Astrocyte (in vitro differentiated cells and primary cell): ENCODE measurements at regions not wholly inside any gene's neighbourhood (a gene's known extent, or its start where the extent isn't known, plus 50 kb on each side); places are given as distances from the start of the nearest gene placed in this dataset.
A peak's percentile ranks its signal among the peaks of the same experiment; 100 is the strongest.

ENCODE experiments used
- DNase-seq: peaks from one replicate; pipeline ENCODE4 v3.0.0-alpha.2; 2010; ENCODE audit warnings: low read depth
- FAIRE-seq: peaks from 2 replicates; lab custom pipeline; 2011; peaks lifted over from hg19 to GRCh38; lab: Jason Lieb, UNC
- H2AFZ ChIP-seq: 2 replicates; pipeline ENCODE4 v1.6.0; 2012; ENCODE audit warnings: low read depth, low read length, inconsistent platforms
- H3K27ac ChIP-seq: 2 replicates; pipeline ENCODE4 v1.5.1; 2011; ENCODE audit warnings: low read depth, low read length, inconsistent platforms
- H3K27me3 ChIP-seq: 2 replicates; pipeline ENCODE4 v1.6.0; 2011; ENCODE audit warnings: low read length, inconsistent platforms; ENCODE audit not compliant: insufficient read depth
- H3K36me3 ChIP-seq: 2 replicates; pipeline ENCODE4 v1.5.1; 2011; ENCODE audit warnings: low read length, inconsistent platforms; ENCODE audit not compliant: insufficient read depth
- H3K4me1 ChIP-seq: 2 replicates; pipeline ENCODE4 v1.5.1; 2011; ENCODE audit warnings: low read length, inconsistent platforms; ENCODE audit not compliant: insufficient read depth
- H3K4me2 ChIP-seq: 2 replicates; pipeline ENCODE4 v1.6.0; 2012; ENCODE audit warnings: low read length, inconsistent platforms
- H3K4me3 ChIP-seq: 2 replicates; pipeline ENCODE4 v1.5.1; 2011; ENCODE audit warnings: low read depth, mild to moderate bottlenecking, low read length, inconsistent platforms; ENCODE audit not compliant: insufficient read depth
- H3K79me2 ChIP-seq: 2 replicates; pipeline ENCODE4 v1.6.0; 2012; ENCODE audit warnings: mild to moderate bottlenecking, low read length, inconsistent platforms; ENCODE audit not compliant: insufficient read depth
- H3K9ac ChIP-seq: 2 replicates; pipeline ENCODE4 v1.6.0; 2012; ENCODE audit warnings: mild to moderate bottlenecking, low read length, inconsistent platforms
- H3K9me3 ChIP-seq: 2 replicates; pipeline ENCODE4 v1.5.1; 2012; ENCODE audit warnings: low read depth, mild to moderate bottlenecking, low read length, inconsistent platforms; ENCODE audit not compliant: insufficient read depth
- H4K20me1 ChIP-seq: 2 replicates; pipeline ENCODE4 v1.6.0; 2012; ENCODE audit warnings: low read length, inconsistent platforms; ENCODE audit not compliant: insufficient read depth
- H3K27ac Mint-ChIP-seq: one replicate; pipeline ENCODE4 v1.8.0; 2021; ENCODE audit warnings: mild to moderate bottlenecking, mixed read lengths; ENCODE audit not compliant: unreplicated experiment
- H3K27me3 Mint-ChIP-seq: one replicate; pipeline ENCODE4 v1.8.0; 2021; ENCODE audit warnings: low read depth, mixed read lengths; ENCODE audit not compliant: unreplicated experiment
- H3K36me3 Mint-ChIP-seq: one replicate; pipeline ENCODE4 v1.8.0; 2021; ENCODE audit warnings: low read depth, mixed read lengths; ENCODE audit not compliant: unreplicated experiment
- H3K4me1 Mint-ChIP-seq: one replicate; pipeline ENCODE4 v1.8.0; 2021; ENCODE audit warnings: low read depth, mixed read lengths; ENCODE audit not compliant: unreplicated experiment
- H3K4me3 Mint-ChIP-seq: one replicate; pipeline ENCODE4 v1.8.0; 2021; ENCODE audit warnings: mild to moderate bottlenecking, moderate library complexity, mixed read lengths; ENCODE audit not compliant: unreplicated experiment
- H3K9me3 Mint-ChIP-seq: one replicate; pipeline ENCODE4 v1.8.0; 2021; ENCODE audit warnings: mild to moderate bottlenecking, mixed read lengths; ENCODE audit not compliant: unreplicated experiment
- EZH2 ChIP-seq: IDR thresholded peaks from 2 replicates; pipeline ENCODE4 v1.6.1; 2012; ENCODE audit warnings: mild to moderate bottlenecking, low read length, inconsistent platforms; ENCODE audit not compliant: insufficient read depth
- TF ChIP-seq, protein P1 (sequence below): IDR thresholded peaks from 2 replicates; pipeline ENCODE4 v1.5.1; 2011; ENCODE audit warnings: low read depth, mild to moderate bottlenecking, inconsistent platforms, low read length, moderate library complexity; ENCODE audit not compliant: insufficient read depth

- H3K9me3 ChIP-seq: no peaks in the 10 kb centered on the region
- no peak overlapping the region for H3K4me3 ChIP-seq
- H3K4me1 Mint-ChIP-seq: peaks cover 24% of the 10 kb centered on the region
- no peaks in the 10 kb centered on the region for H3K9me3 Mint-ChIP-seq
- no peaks in the 10 kb centered on the region for H3K36me3 Mint-ChIP-seq
- peak; percentile 90 for DNase-seq
- H3K4me1 ChIP-seq: peaks cover 31% of the 10 kb centered on the region
- no peaks in the 10 kb centered on the region for H3K79me2 ChIP-seq
- H3K36me3 ChIP-seq: no peaks in the 10 kb centered on the region
- H3K4me3 Mint-ChIP-seq: no peak overlapping the region
- TF ChIP-seq EZH2: no peak
- TF ChIP-seq, protein P1, sequence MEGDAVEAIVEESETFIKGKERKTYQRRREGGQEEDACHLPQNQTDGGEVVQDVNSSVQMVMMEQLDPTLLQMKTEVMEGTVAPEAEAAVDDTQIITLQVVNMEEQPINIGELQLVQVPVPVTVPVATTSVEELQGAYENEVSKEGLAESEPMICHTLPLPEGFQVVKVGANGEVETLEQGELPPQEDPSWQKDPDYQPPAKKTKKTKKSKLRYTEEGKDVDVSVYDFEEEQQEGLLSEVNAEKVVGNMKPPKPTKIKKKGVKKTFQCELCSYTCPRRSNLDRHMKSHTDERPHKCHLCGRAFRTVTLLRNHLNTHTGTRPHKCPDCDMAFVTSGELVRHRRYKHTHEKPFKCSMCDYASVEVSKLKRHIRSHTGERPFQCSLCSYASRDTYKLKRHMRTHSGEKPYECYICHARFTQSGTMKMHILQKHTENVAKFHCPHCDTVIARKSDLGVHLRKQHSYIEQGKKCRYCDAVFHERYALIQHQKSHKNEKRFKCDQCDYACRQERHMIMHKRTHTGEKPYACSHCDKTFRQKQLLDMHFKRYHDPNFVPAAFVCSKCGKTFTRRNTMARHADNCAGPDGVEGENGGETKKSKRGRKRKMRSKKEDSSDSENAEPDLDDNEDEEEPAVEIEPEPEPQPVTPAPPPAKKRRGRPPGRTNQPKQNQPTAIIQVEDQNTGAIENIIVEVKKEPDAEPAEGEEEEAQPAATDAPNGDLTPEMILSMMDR: no peak
- no peak for FAIRE-seq
- no peak overlapping the region for H3K27ac ChIP-seq
- H2AFZ ChIP-seq: no peak overlapping the region
- no peaks in the 10 kb centered on the region for H3K27me3 Mint-ChIP-seq
- H3K27ac Mint-ChIP-seq: no peak overlapping the region
- H4K20me1 ChIP-seq: no peaks in the 10 kb centered on the region
- no peaks in the 10 kb centered on the region for H3K27me3 ChIP-seq
- no peak overlapping the region for H3K4me2 ChIP-seq
- H3K9ac ChIP-seq: no peak overlapping the region
Measured at GRCh38 chr4:13162886-13163285, 321.3 kb downstream of the RAB28 start.

DNA sequence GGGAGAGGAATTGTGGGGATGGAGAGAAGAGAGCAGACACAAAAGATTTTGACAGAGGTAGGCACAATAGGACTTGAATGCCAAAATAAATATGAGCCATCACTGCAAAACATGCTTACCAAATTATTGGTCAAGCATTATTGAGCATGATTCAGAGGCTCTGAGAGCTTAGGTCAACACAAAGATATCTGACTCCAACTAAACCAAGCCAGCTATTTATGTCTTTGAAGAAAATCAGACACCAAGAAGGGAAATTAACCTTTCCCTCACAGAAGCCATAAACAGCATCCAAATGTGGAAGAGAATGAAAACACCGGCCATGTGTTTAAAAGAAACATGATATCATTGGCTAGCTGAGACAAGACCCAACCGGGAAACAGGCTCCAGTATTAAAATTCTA is 323.2 kb downstream of the RAB28 start:
- no peak for TF ChIP-seq EZH2
- TF ChIP-seq, protein P1: no peak

DNA sequence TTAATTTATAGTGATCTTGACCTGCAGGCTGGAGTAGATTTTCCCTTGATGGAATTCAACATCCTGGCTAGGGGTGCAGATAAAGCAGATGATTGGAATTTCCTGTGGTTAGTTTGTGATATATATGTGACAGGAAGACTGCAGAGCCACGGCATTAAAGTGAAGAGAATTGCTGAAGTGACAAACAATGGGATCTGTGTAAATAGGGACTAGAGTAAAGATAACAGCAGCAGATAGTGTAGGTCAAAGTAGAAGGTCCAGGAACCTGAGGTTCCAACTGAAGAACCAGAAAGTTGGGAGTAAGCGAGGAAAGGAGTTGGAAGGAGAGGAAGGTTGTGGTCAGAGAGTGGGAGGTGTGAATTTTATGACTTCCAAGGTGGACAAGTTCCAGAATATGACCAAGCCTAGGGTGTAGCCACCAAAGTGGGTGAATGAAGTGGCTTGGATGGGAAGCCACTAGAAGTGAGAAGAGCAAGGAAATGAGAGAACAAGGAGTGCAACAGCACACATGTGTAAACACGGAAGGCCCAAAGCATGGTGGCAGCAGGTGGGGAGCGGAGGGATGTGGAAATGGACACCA is 325.0 kb downstream of the RAB28 start:
- no peaks in the 10 kb centered on the region for H3K79me2 ChIP-seq
- peak overlapping the region; percentile 41 for H3K4me2 ChIP-seq
- Mint-ChIP-seq H3K4me1 (peaks cover 16% of the 10 kb centered on the region), H3K36me3 (no peaks in the 10 kb centered on the region), H3K27ac (no peak overlapping the region), H3K4me3 (no peak overlapping the region), H3K27me3 (no peaks in the 10 kb centered on the region), H3K9me3 (peaks cover under 1% of the 10 kb centered on the region)
- H3K27ac ChIP-seq: no peak overlapping the region
- H3K36me3 ChIP-seq: no peaks in the 10 kb centered on the region
- no peak overlapping the region for H3K4me3 ChIP-seq
- H3K9ac ChIP-seq: no peak overlapping the region
- H4K20me1 ChIP-seq: no peaks in the 10 kb centered on the region
- FAIRE-seq (no peak), DNase-seq (peak; percentile 42)
- no peaks in the 10 kb centered on the region for H3K9me3 ChIP-seq
- TF ChIP-seq EZH2: no peak
- TF ChIP-seq, protein P1: no peak
- H3K4me1 ChIP-seq: peaks cover 31% of the 10 kb centered on the region
- no peaks in the 10 kb centered on the region for H3K27me3 ChIP-seq
- H2AFZ ChIP-seq: no peak overlapping the region

More for the DNA sequence above, 323.2 kb downstream of the RAB28 start:
- H3K4me3 ChIP-seq: no peak overlapping the region
- Mint-ChIP-seq H3K27ac (no peak overlapping the region), H3K36me3 (no peaks in the 10 kb centered on the region), H3K4me1 (peaks cover 18% of the 10 kb centered on the region), H3K27me3 (no peaks in the 10 kb centered on the region), H3K4me3 (no peak overlapping the region), H3K9me3 (no peaks in the 10 kb centered on the region)
- H3K4me1 ChIP-seq: peaks cover 31% of the 10 kb centered on the region
- no peak overlapping the region for H3K9ac ChIP-seq
- no peaks in the 10 kb centered on the region for H3K36me3 ChIP-seq
- H2AFZ ChIP-seq: no peak overlapping the region
- H3K9me3 ChIP-seq: no peaks in the 10 kb centered on the region
- H4K20me1 ChIP-seq: no peaks in the 10 kb centered on the region
- DNase-seq (peak; percentile 89), FAIRE-seq (peak; percentile 77)
- peak overlapping the region; percentile 31 for H3K4me2 ChIP-seq
- no peaks in the 10 kb centered on the region for H3K27me3 ChIP-seq
- peak overlapping the region; percentile 21 for H3K27ac ChIP-seq
- no peaks in the 10 kb centered on the region for H3K79me2 ChIP-seq
